Astrocyte (in vitro differentiated cells and primary cell): ENCODE measurements at regions not wholly inside any gene's neighbourhood (a gene's known extent, or its start where the extent isn't known, plus 50 kb on each side); places are given as distances from the start of the nearest gene placed in this dataset.

Experiments
- DNase-seq: peaks from one replicate; pipeline ENCODE4 v3.0.0-alpha.2; 2010; ENCODE audit warnings: low read depth
- FAIRE-seq: peaks from 2 replicates; lab custom pipeline; 2011; peaks lifted over from hg19 to GRCh38; lab: Jason Lieb, UNC
- H2AFZ ChIP-seq: 2 replicates; pipeline ENCODE4 v1.6.0; 2012; ENCODE audit warnings: low read depth, low read length, inconsistent platforms
- H3K27ac ChIP-seq: 2 replicates; pipeline ENCODE4 v1.5.1; 2011; ENCODE audit warnings: low read depth, low read length, inconsistent platforms
- H3K27me3 ChIP-seq: 2 replicates; pipeline ENCODE4 v1.6.0; 2011; ENCODE audit warnings: low read length, inconsistent platforms; ENCODE audit not compliant: insufficient read depth
- H3K36me3 ChIP-seq: 2 replicates; pipeline ENCODE4 v1.5.1; 2011; ENCODE audit warnings: low read length, inconsistent platforms; ENCODE audit not compliant: insufficient read depth
- H3K4me1 ChIP-seq: 2 replicates; pipeline ENCODE4 v1.5.1; 2011; ENCODE audit warnings: low read length, inconsistent platforms; ENCODE audit not compliant: insufficient read depth
- H3K4me2 ChIP-seq: 2 replicates; pipeline ENCODE4 v1.6.0; 2012; ENCODE audit warnings: low read length, inconsistent platforms
- H3K4me3 ChIP-seq: 2 replicates; pipeline ENCODE4 v1.5.1; 2011; ENCODE audit warnings: low read depth, mild to moderate bottlenecking, low read length, inconsistent platforms; ENCODE audit not compliant: insufficient read depth
- H3K79me2 ChIP-seq: 2 replicates; pipeline ENCODE4 v1.6.0; 2012; ENCODE audit warnings: mild to moderate bottlenecking, low read length, inconsistent platforms; ENCODE audit not compliant: insufficient read depth
- H3K9ac ChIP-seq: 2 replicates; pipeline ENCODE4 v1.6.0; 2012; ENCODE audit warnings: mild to moderate bottlenecking, low read length, inconsistent platforms
- H3K9me3 ChIP-seq: 2 replicates; pipeline ENCODE4 v1.5.1; 2012; ENCODE audit warnings: low read depth, mild to moderate bottlenecking, low read length, inconsistent platforms; ENCODE audit not compliant: insufficient read depth
- H4K20me1 ChIP-seq: 2 replicates; pipeline ENCODE4 v1.6.0; 2012; ENCODE audit warnings: low read length, inconsistent platforms; ENCODE audit not compliant: insufficient read depth
- H3K27ac Mint-ChIP-seq: one replicate; pipeline ENCODE4 v1.8.0; 2021; ENCODE audit warnings: mild to moderate bottlenecking, mixed read lengths; ENCODE audit not compliant: unreplicated experiment
- H3K27me3 Mint-ChIP-seq: one replicate; pipeline ENCODE4 v1.8.0; 2021; ENCODE audit warnings: low read depth, mixed read lengths; ENCODE audit not compliant: unreplicated experiment
- H3K36me3 Mint-ChIP-seq: one replicate; pipeline ENCODE4 v1.8.0; 2021; ENCODE audit warnings: low read depth, mixed read lengths; ENCODE audit not compliant: unreplicated experiment
- H3K4me1 Mint-ChIP-seq: one replicate; pipeline ENCODE4 v1.8.0; 2021; ENCODE audit warnings: low read depth, mixed read lengths; ENCODE audit not compliant: unreplicated experiment
- H3K4me3 Mint-ChIP-seq: one replicate; pipeline ENCODE4 v1.8.0; 2021; ENCODE audit warnings: mild to moderate bottlenecking, moderate library complexity, mixed read lengths; ENCODE audit not compliant: unreplicated experiment
- H3K9me3 Mint-ChIP-seq: one replicate; pipeline ENCODE4 v1.8.0; 2021; ENCODE audit warnings: mild to moderate bottlenecking, mixed read lengths; ENCODE audit not compliant: unreplicated experiment
- EZH2 ChIP-seq: IDR thresholded peaks from 2 replicates; pipeline ENCODE4 v1.6.1; 2012; ENCODE audit warnings: mild to moderate bottlenecking, low read length, inconsistent platforms; ENCODE audit not compliant: insufficient read depth
- TF ChIP-seq, protein P1 (sequence below): IDR thresholded peaks from 2 replicates; pipeline ENCODE4 v1.5.1; 2011; ENCODE audit warnings: low read depth, mild to moderate bottlenecking, inconsistent platforms, low read length, moderate library complexity; ENCODE audit not compliant: insufficient read depth

DNA sequence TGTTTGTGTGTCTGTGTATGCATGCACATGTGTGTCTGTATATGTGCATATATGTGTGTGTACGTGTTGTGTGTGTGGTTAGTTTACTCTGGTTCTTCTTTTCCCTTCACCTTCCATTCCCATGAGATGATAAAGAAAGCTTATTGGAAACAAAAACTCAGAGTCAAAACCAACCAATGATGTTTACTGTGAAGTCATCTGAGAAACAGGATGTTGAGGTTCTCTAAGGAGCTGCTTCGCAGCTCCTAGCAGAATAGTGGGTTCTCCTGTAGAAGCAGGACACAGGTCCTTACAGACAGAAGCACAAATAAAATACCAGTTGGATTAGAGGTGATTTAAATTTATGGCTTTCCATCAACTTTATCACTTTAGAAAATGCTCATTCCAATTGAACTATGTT, 256.1 kb upstream of the PLET1 start:
- H3K9me3 ChIP-seq: no peaks in the 10 kb centered on the region
- no peak overlapping the region for H3K27ac ChIP-seq
- peaks cover 4% of the 10 kb centered on the region for H3K4me1 Mint-ChIP-seq
- H3K36me3 ChIP-seq: no peaks in the 10 kb centered on the region
- TF ChIP-seq, protein P1, sequence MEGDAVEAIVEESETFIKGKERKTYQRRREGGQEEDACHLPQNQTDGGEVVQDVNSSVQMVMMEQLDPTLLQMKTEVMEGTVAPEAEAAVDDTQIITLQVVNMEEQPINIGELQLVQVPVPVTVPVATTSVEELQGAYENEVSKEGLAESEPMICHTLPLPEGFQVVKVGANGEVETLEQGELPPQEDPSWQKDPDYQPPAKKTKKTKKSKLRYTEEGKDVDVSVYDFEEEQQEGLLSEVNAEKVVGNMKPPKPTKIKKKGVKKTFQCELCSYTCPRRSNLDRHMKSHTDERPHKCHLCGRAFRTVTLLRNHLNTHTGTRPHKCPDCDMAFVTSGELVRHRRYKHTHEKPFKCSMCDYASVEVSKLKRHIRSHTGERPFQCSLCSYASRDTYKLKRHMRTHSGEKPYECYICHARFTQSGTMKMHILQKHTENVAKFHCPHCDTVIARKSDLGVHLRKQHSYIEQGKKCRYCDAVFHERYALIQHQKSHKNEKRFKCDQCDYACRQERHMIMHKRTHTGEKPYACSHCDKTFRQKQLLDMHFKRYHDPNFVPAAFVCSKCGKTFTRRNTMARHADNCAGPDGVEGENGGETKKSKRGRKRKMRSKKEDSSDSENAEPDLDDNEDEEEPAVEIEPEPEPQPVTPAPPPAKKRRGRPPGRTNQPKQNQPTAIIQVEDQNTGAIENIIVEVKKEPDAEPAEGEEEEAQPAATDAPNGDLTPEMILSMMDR: no peak
- TF ChIP-seq EZH2: no peak
- no peaks in the 10 kb centered on the region for H3K27me3 ChIP-seq
- H2AFZ ChIP-seq: no peak overlapping the region
- no peaks in the 10 kb centered on the region for H3K79me2 ChIP-seq
- peaks cover 7% of the 10 kb centered on the region for H3K27me3 Mint-ChIP-seq
- H4K20me1 ChIP-seq: no peaks in the 10 kb centered on the region
- no peak overlapping the region for H3K27ac Mint-ChIP-seq
- H3K36me3 Mint-ChIP-seq: peaks cover 3% of the 10 kb centered on the region
- H3K9ac ChIP-seq: no peak overlapping the region
- FAIRE-seq: no peak
- no peak for DNase-seq
- H3K4me1 ChIP-seq: no peaks in the 10 kb centered on the region
- no peak overlapping the region for H3K4me3 Mint-ChIP-seq
- no peak overlapping the region for H3K4me2 ChIP-seq
- no peak overlapping the region for H3K4me3 ChIP-seq
- H3K9me3 Mint-ChIP-seq: no peaks in the 10 kb centered on the region

DNA sequence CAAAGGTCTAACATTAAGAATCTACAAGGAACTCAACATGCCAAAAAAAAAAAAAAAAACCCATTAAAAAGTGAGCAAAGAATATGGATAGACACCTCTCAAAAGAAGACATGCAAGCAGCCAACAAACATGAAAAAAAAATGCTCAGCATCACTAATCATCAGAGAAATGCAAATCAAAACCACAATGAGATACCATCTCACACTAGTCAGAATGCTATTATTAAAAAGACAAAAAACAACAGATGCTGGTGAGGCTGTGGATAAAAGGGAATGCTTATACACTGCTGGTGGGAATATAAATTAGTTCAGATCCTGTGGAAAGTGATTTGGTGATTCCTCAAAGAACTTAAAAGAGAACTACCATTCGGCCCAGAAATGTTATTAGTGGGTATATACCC, 257.7 kb upstream of the PLET1 start:
- Histone ChIP-seq H3K4me1 (no peaks in the 10 kb centered on the region), H3K4me2 (no peak overlapping the region), H4K20me1 (no peaks in the 10 kb centered on the region), H3K36me3 (no peaks in the 10 kb centered on the region), H3K4me3 (no peak overlapping the region), H3K27me3 (no peaks in the 10 kb centered on the region), H3K9ac (no peak overlapping the region), H3K27ac (no peak overlapping the region), H2AFZ (no peak overlapping the region), H3K9me3 (no peaks in the 10 kb centered on the region), H3K79me2 (no peaks in the 10 kb centered on the region)
- H3K27me3 Mint-ChIP-seq: peaks cover 2% of the 10 kb centered on the region
- peaks cover 4% of the 10 kb centered on the region for H3K4me1 Mint-ChIP-seq
- H3K27ac Mint-ChIP-seq: no peak overlapping the region
- peaks cover 3% of the 10 kb centered on the region for H3K36me3 Mint-ChIP-seq
- DNase-seq (peak; percentile 18), FAIRE-seq (no peak)
- H3K9me3 Mint-ChIP-seq: no peaks in the 10 kb centered on the region
- TF ChIP-seq, protein P1: no peak
- no peak for TF ChIP-seq EZH2
- H3K4me3 Mint-ChIP-seq: no peak overlapping the region

DNA sequence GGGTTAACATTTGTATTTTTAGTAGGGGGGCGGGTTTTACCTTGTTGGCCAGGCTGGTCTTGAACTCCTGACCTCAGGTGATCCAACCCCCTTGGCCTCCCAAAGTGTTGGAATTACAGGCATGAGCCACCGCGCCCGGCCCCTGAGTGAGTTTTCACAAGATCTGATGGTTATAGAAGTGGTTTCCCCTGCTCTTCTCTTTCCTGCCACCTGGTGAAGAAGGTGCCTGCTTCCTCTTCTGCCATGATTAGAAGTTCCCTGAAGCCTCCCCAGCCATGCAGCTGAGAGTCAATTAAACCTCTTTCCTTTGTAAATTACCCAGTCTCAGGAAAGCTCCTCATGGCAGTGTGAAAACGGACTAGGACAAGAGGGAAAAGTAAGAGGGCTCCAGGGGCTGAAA, 259.1 kb upstream of the PLET1 start:
- Mint-ChIP-seq H3K9me3 (no peaks in the 10 kb centered on the region), H3K27ac (no peak overlapping the region), H3K4me1 (peaks cover 4% of the 10 kb centered on the region), H3K4me3 (no peak overlapping the region), H3K27me3 (peaks cover 3% of the 10 kb centered on the region), H3K36me3 (peaks cover 3% of the 10 kb centered on the region)
- TF ChIP-seq EZH2: no peak
- TF ChIP-seq, protein P1: no peak
- H4K20me1 ChIP-seq: no peaks in the 10 kb centered on the region
- no peak overlapping the region for H2AFZ ChIP-seq
- H3K79me2 ChIP-seq: no peaks in the 10 kb centered on the region
- H3K4me2 ChIP-seq: no peak overlapping the region
- no peak for DNase-seq
- no peak overlapping the region for H3K9ac ChIP-seq
- H3K9me3 ChIP-seq: no peaks in the 10 kb centered on the region
- H3K27ac ChIP-seq: no peak overlapping the region
- FAIRE-seq: no peak
- no peaks in the 10 kb centered on the region for H3K27me3 ChIP-seq
- no peaks in the 10 kb centered on the region for H3K4me1 ChIP-seq
- H3K36me3 ChIP-seq: no peaks in the 10 kb centered on the region
- no peak overlapping the region for H3K4me3 ChIP-seq
